Neural progenitor cell (in vitro differentiated cells): ENCODE measurements at regions not wholly inside any gene's neighbourhood (a gene's known extent, or its start where the extent isn't known, plus 50 kb on each side); places are given as distances from the start of the nearest gene placed in this dataset.

Experiments
- DNase-seq: peaks from one replicate; pipeline ENCODE4 v3.0.0-alpha.2; 2016; ENCODE audit warnings: low spot score
- H2AFZ ChIP-seq: fragments of 200-600 bp; sonication (generic); replicated peaks from 2 replicates; pipeline ENCODE4 v1.6.1; 2016; ENCODE audit warnings: antibody characterized with exemption
- H3F3A ChIP-seq: fragments of 200-600 bp; sonication (generic); 2 replicates; pipeline ENCODE4 v1.6.1; 2016; ENCODE audit warnings: antibody characterized with exemption, low read depth
- H3K27ac ChIP-seq: fragments of 200-600 bp; sonication (generic); 2 replicates; pipeline ENCODE4 v1.5.1; 2016; ENCODE audit warnings: mild to moderate bottlenecking
- H3K27me3 ChIP-seq: fragments of 200-600 bp; sonication (generic); 2 replicates; pipeline ENCODE4 v1.6.1; 2016; ENCODE audit warnings: mild to moderate bottlenecking, moderate library complexity
- H3K36me3 ChIP-seq: fragments of 200-600 bp; sonication (generic); 2 replicates; pipeline ENCODE4 v1.5.1; 2016
- H3K4me1 ChIP-seq: fragments of 200-600 bp; sonication (generic); 2 replicates; pipeline ENCODE4 v1.6.1; 2016; ENCODE audit warnings: mixed run types
- H3K4me2 ChIP-seq: fragments of 200-600 bp; sonication (generic); 2 replicates; pipeline ENCODE4 v1.6.1; 2016
- H3K4me3 ChIP-seq: fragments of 200-600 bp; sonication (generic); 2 replicates; pipeline ENCODE4 v1.5.1; 2016
- H3K79me2 ChIP-seq: fragments of 200-600 bp; sonication (generic); 2 replicates; pipeline ENCODE4 v1.6.1; 2016; ENCODE audit warnings: low read depth
- H3K9ac ChIP-seq: fragments of 200-600 bp; sonication (generic); 2 replicates; pipeline ENCODE4 v1.6.1; 2016
- H3K9me3 ChIP-seq: fragments of 200-600 bp; sonication (generic); 2 replicates; pipeline ENCODE4 v1.5.1; 2016; ENCODE audit warnings: low read depth
- H4K20me1 ChIP-seq: fragments of 200-600 bp; sonication (generic); 2 replicates; pipeline ENCODE4 v1.6.1; 2016; ENCODE audit warnings: low read depth
- H3K27ac Mint-ChIP-seq: 3 replicates; pipeline ENCODE4 v1.8.0; 2021; ENCODE audit warnings: mixed read lengths
- H3K27me3 Mint-ChIP-seq: 2 replicates; pipeline ENCODE4 v1.8.0; 2022; ENCODE audit warnings: low read depth, mild to moderate bottlenecking, inconsistent platforms, moderate library complexity, mixed read lengths; ENCODE audit not compliant: insufficient read depth
- H3K36me3 Mint-ChIP-seq: 3 replicates; pipeline ENCODE4 v1.8.0; 2021; ENCODE audit warnings: mixed read lengths
- H3K4me1 Mint-ChIP-seq: 3 replicates; pipeline ENCODE4 v1.8.0; 2021; ENCODE audit warnings: mixed read lengths
- H3K4me3 Mint-ChIP-seq: 3 replicates; pipeline ENCODE4 v1.8.0; 2021; ENCODE audit warnings: mild to moderate bottlenecking, moderate library complexity, mixed read lengths
- H3K9me3 Mint-ChIP-seq: 3 replicates; pipeline ENCODE4 v1.8.0; 2020; ENCODE audit warnings: mixed read lengths
- EZH2 ChIP-seq: fragments of 200-600 bp; sonication (generic); IDR thresholded peaks from 2 replicates; pipeline ENCODE4 v1.6.1; 2017; ENCODE audit warnings: antibody characterized with exemption, mild to moderate bottlenecking, moderate library complexity
- EZH2phosphoT487 ChIP-seq: fragments of 200-600 bp; sonication (generic); IDR thresholded peaks from 2 replicates; pipeline ENCODE4 v1.6.1; 2017; ENCODE audit warnings: antibody characterized with exemption
- TF ChIP-seq, protein P1 (sequence below): fragments of 200-600 bp; sonication (generic); IDR thresholded peaks from 2 replicates; pipeline ENCODE4 v1.5.1; 2017; ENCODE audit warnings: antibody characterized with exemption, mild to moderate bottlenecking

DNA sequence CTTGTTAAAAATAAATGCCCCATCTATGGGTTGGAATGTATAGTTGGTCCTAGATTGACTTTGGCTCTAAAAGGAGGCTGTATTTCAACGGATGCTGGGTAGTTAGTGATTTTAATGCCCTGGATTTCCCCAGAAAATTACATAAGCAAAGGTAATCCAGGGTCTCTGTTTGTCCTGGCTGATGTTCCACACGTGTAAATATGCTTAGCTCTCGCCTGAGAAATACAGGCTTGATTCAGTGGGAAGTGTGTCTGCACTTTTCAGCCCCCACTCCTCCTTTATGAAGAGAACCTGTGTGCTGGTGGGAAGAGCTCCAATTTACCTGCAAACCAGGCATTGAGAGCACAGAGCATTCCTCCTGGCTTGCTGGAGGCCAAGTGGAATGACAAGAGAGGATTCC is 294.6 kb upstream of the CLINT1 start:
- TF ChIP-seq EZH2phosphoT487 (no peak), EZH2 (no peak)
- TF ChIP-seq, protein P1, sequence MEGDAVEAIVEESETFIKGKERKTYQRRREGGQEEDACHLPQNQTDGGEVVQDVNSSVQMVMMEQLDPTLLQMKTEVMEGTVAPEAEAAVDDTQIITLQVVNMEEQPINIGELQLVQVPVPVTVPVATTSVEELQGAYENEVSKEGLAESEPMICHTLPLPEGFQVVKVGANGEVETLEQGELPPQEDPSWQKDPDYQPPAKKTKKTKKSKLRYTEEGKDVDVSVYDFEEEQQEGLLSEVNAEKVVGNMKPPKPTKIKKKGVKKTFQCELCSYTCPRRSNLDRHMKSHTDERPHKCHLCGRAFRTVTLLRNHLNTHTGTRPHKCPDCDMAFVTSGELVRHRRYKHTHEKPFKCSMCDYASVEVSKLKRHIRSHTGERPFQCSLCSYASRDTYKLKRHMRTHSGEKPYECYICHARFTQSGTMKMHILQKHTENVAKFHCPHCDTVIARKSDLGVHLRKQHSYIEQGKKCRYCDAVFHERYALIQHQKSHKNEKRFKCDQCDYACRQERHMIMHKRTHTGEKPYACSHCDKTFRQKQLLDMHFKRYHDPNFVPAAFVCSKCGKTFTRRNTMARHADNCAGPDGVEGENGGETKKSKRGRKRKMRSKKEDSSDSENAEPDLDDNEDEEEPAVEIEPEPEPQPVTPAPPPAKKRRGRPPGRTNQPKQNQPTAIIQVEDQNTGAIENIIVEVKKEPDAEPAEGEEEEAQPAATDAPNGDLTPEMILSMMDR = no peak
- H3K4me1 Mint-ChIP-seq = no peaks in the 10 kb centered on the region
- no peaks in the 10 kb centered on the region for H3K9me3 ChIP-seq

DNA sequence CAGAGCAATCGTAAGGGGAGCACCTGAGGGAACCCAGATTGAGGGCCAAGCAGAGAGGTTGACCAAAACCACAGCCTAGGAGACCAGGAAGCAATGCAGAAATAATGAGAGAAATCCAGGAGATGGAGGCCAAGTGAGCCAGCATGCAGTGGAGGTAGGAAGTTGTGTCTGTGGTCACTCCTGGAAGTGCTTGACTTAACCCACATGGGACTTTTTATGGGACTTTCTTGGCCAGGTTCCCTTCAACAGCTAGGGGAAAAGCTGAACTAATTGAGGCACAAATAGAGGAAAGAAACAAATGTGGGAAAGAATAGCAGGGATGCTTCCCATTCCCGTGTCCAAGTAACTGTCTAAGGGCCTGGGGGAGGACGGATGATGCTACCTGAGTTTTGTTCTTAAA is 293.2 kb upstream of the CLINT1 start:
- Histone ChIP-seq H3K79me2 (no peaks in the 10 kb centered on the region), H3F3A (no peaks in the 10 kb centered on the region), H3K9ac (no peak overlapping the region), H3K4me3 (no peak overlapping the region), H4K20me1 (no peaks in the 10 kb centered on the region), H3K36me3 (no peaks in the 10 kb centered on the region), H3K9me3 (no peaks in the 10 kb centered on the region), H2AFZ (no peak overlapping the region), H3K27ac (no peak overlapping the region), H3K4me1 (no peaks in the 10 kb centered on the region), H3K27me3 (no peaks in the 10 kb centered on the region), H3K4me2 (no peak overlapping the region)
- no peak overlapping the region for H3K27ac Mint-ChIP-seq
- DNase-seq = no peak
- H3K9me3 Mint-ChIP-seq = no peaks in the 10 kb centered on the region
- TF ChIP-seq EZH2phosphoT487 (no peak), EZH2 (no peak)
- TF ChIP-seq, protein P1 = no peak
- H3K4me1 Mint-ChIP-seq = no peaks in the 10 kb centered on the region
- no peaks in the 10 kb centered on the region for H3K36me3 Mint-ChIP-seq
- H3K27me3 Mint-ChIP-seq = peaks cover 3% of the 10 kb centered on the region
- H3K4me3 Mint-ChIP-seq = no peak overlapping the region

More for the DNA sequence above, 294.6 kb upstream of the CLINT1 start:
- H4K20me1 ChIP-seq = no peaks in the 10 kb centered on the region
- H3K36me3 Mint-ChIP-seq = no peaks in the 10 kb centered on the region
- H2AFZ ChIP-seq = no peak overlapping the region
- no peak for DNase-seq
- no peaks in the 10 kb centered on the region for H3K4me1 ChIP-seq
- no peaks in the 10 kb centered on the region for H3K79me2 ChIP-seq
- no peak overlapping the region for H3K4me3 Mint-ChIP-seq
- H3K4me3 ChIP-seq = no peak overlapping the region
- H3K27me3 Mint-ChIP-seq = peaks cover 3% of the 10 kb centered on the region
- H3K36me3 ChIP-seq = no peaks in the 10 kb centered on the region
- no peak overlapping the region for H3K4me2 ChIP-seq
- no peak overlapping the region for H3K9ac ChIP-seq
- no peaks in the 10 kb centered on the region for H3K9me3 Mint-ChIP-seq
- H3K27ac ChIP-seq = no peak overlapping the region
- peak overlapping the region; percentile 47 for H3K27ac Mint-ChIP-seq
- no peaks in the 10 kb centered on the region for H3K27me3 ChIP-seq
- no peaks in the 10 kb centered on the region for H3F3A ChIP-seq

DNA sequence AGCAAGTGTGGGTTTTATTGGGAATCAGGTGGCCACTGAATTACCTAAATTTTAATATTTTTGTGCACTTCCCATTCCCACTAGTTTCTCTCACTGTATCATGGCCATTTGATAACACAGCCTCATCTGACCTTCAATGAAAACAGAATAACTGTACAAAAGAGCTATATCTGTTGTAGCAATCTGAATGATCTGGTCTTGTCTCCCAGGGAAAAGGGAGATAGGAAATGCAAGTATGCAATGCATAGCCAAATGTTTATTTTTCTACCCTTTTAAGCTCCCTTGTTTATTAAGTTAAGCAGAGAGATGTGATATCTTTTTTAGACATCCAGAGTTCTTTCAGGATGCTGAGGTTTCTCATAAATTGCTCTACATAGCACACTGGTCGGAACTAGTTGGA is 288.3 kb upstream of the CLINT1 start:
- no peak overlapping the region for H2AFZ ChIP-seq
- H3K27ac ChIP-seq = no peak overlapping the region
- H3K4me3 Mint-ChIP-seq = no peak overlapping the region
- no peak overlapping the region for H3K4me2 ChIP-seq
- H3F3A ChIP-seq = no peaks in the 10 kb centered on the region
- H3K9me3 Mint-ChIP-seq = no peaks in the 10 kb centered on the region
- H3K27ac Mint-ChIP-seq = no peak overlapping the region
- H3K79me2 ChIP-seq = no peaks in the 10 kb centered on the region
- H3K27me3 Mint-ChIP-seq = peaks cover 3% of the 10 kb centered on the region
- H3K4me1 Mint-ChIP-seq = peaks cover 2% of the 10 kb centered on the region
- no peaks in the 10 kb centered on the region for H4K20me1 ChIP-seq
- no peaks in the 10 kb centered on the region for H3K9me3 ChIP-seq
- no peaks in the 10 kb centered on the region for H3K27me3 ChIP-seq
- DNase-seq = no peak
- H3K4me1 ChIP-seq = peaks cover 10% of the 10 kb centered on the region
- H3K36me3 ChIP-seq = no peaks in the 10 kb centered on the region
- H3K36me3 Mint-ChIP-seq = no peaks in the 10 kb centered on the region
- no peak overlapping the region for H3K9ac ChIP-seq
- TF ChIP-seq EZH2 (no peak), EZH2phosphoT487 (no peak)
- TF ChIP-seq, protein P1 = no peak
- no peak overlapping the region for H3K4me3 ChIP-seq
